ENCODE measurements at regions not wholly inside any gene's neighbourhood (a gene's known extent, or its start where the extent isn't known, plus 50 kb on each side); places are given as distances from the start of the nearest gene placed in this dataset.
A peak's percentile ranks its signal among the peaks of the same experiment; 100 is the strongest.

DNA sequence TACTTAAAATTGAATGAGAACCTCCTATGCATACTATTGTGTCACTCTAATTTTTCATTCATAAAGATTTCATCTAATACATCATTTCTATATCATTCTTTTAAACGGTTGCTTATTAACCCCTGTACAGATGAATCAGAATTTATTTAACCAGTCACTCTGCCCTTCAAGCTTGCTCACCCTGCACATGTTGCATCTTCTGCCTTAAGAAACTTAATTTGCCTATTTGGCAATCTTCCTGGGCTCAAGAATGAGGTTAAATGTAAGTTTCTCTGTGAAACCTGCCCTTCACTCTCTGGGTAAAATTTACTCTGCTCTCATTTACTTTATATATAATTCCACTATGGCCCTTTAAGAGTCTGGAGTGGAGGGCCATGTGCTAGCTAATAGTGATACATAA, 434.7 kb upstream of the ZNF608 start:
- no peak for DNase-seq
- no peak for TF ChIP-seq CTCF (IDR thresholded peaks at IDR 0.05; ENCODE audit: borderline replicate concordance)
- no peak overlapping the region for H3K27ac ChIP-seq (replicated peaks)
- peaks cover 2% of the 10 kb centered on the region for H3K4me1 ChIP-seq
- H3K4me3 ChIP-seq, result no peak overlapping the region
- H3K9me3 ChIP-seq (replicated peaks), result no peaks in the 10 kb centered on the region
- no peaks in the 10 kb centered on the region for H3K36me3 ChIP-seq
- H3K27me3 ChIP-seq (ENCODE audit: low read depth), result no peaks in the 10 kb centered on the region
- intact Hi-C loops (cut with micrococcal nuclease), result no loop called here

DNA sequence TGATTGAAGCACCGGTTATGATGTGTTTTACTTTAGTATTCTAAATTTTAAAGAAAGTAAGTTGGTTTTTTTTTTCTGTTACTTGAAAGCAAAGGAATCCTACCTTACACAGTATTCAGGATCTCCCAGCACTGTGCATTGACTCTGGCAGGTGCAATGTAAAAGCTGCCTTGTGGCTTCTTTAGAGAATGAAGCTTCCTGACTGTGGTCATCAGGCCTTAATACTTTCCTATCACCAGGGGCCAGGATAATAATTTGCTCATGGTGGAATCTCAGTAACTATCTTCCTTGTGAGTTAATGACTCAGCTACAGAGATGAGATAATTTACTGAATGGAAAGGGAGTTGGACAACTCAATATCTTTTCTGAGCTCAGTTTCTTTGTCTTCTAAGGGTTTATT, 435.5 kb upstream of the ZNF608 start:
- Histone ChIP-seq H3K4me1 (peaks cover 3% of the 10 kb centered on the region), H3K27ac (replicated peaks) (no peak overlapping the region), H3K27me3 (ENCODE audit: low read depth) (no peaks in the 10 kb centered on the region), H3K36me3 (no peaks in the 10 kb centered on the region), H3K9me3 (replicated peaks) (no peaks in the 10 kb centered on the region), H3K4me3 (no peak overlapping the region)
- DNase-seq, result no peak
- TF ChIP-seq CTCF (IDR thresholded peaks at IDR 0.05; ENCODE audit: borderline replicate concordance), result no peak
- intact Hi-C loops (cut with micrococcal nuclease), result no loop called here

- intact Hi-C loops (cut with micrococcal nuclease), result no loop called here
- H3K4me3 ChIP-seq, result no peak overlapping the region
- H3K36me3 ChIP-seq, result no peaks in the 10 kb centered on the region
- no peaks in the 10 kb centered on the region for H3K9me3 ChIP-seq (replicated peaks)
- no peak for TF ChIP-seq CTCF (IDR thresholded peaks at IDR 0.05; ENCODE audit: borderline replicate concordance)
- no peak for DNase-seq
- H3K4me1 ChIP-seq, result peaks cover 13% of the 10 kb centered on the region
- no peaks in the 10 kb centered on the region for H3K27me3 ChIP-seq (ENCODE audit: low read depth)
- H3K27ac ChIP-seq (replicated peaks), result no peak overlapping the region
These were observed 439.3 kb upstream of the ZNF608 start for GRCh38 chr5:125185740-125186139.

DNA sequence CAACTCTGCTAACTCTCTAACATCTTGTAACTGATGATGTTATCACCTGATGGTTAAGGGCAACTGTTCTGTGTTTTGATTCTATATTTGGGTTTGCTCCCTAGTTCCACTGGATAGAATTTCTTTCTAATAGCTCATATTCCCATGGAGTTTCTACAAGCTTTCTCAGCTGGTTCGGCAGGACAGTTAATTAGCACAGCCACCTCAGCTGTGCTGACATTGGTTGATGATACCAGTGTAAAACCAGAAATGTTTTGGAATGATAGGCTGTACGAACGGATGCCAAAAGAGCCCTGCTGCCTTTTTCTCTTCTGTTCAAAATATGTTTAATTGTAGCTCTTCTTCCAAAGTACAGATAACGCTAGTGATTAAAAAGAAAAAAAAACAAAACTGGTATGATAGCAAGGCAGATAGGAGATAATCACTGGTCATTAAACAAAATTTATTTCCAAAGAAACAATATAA, 440.5 kb upstream of the ZNF608 start:
- Histone ChIP-seq H3K36me3 (no peaks in the 10 kb centered on the region), H3K4me3 (no peak overlapping the region), H3K9me3 (replicated peaks) (no peaks in the 10 kb centered on the region), H3K27me3 (ENCODE audit: low read depth) (no peaks in the 10 kb centered on the region), H3K4me1 (peaks cover 17% of the 10 kb centered on the region), H3K27ac (replicated peaks) (peak overlapping the region; percentile 1)
- no peak for TF ChIP-seq CTCF (IDR thresholded peaks at IDR 0.05; ENCODE audit: borderline replicate concordance)
- no peak for DNase-seq
- intact Hi-C loops (cut with micrococcal nuclease), result no loop called here

- H3K27ac ChIP-seq (replicated peaks), result no peak overlapping the region
- intact Hi-C loops (cut with micrococcal nuclease), result no loop called here
- no peaks in the 10 kb centered on the region for H3K36me3 ChIP-seq
- H3K4me3 ChIP-seq, result no peak overlapping the region
- H3K27me3 ChIP-seq (ENCODE audit: low read depth), result no peaks in the 10 kb centered on the region
- TF ChIP-seq CTCF (IDR thresholded peaks at IDR 0.05; ENCODE audit: borderline replicate concordance), result no peak
- peaks cover 17% of the 10 kb centered on the region for H3K4me1 ChIP-seq
- H3K9me3 ChIP-seq (replicated peaks), result no peaks in the 10 kb centered on the region
- no peak for DNase-seq
These were observed 443.1 kb upstream of the ZNF608 start for GRCh38 chr5:125189531-125189941.

Data from left ventricle myocardium inferior (tissue), 1 donor.